Caki2 (cell line): ENCODE measurements at regions not wholly inside any gene's neighbourhood (a gene's known extent, or its start where the extent isn't known, plus 50 kb on each side); places are given as distances from the start of the nearest gene placed in this dataset.
A peak's percentile ranks its signal among the peaks of the same experiment; 100 is the strongest.

Experiments
- DNase-seq: peaks from one replicate; pipeline ENCODE4 v3.0.0-alpha.2; 2015; ENCODE audit warnings: low read depth
- in situ Hi-C: cut with HindIII; loops from 2 replicates; pipeline ENCODE4 v1.10.0; 2016; ENCODE audit warnings: low sequenced_read_pairs, low pct_unique_long_range_greater_than_20kb, mixed read lengths

GRCh38 chr6:170232186-170233002, 58.5 kb downstream of the DLL1 start:
- in situ Hi-C loops: no loop called here
- no peak for DNase-seq

DNA sequence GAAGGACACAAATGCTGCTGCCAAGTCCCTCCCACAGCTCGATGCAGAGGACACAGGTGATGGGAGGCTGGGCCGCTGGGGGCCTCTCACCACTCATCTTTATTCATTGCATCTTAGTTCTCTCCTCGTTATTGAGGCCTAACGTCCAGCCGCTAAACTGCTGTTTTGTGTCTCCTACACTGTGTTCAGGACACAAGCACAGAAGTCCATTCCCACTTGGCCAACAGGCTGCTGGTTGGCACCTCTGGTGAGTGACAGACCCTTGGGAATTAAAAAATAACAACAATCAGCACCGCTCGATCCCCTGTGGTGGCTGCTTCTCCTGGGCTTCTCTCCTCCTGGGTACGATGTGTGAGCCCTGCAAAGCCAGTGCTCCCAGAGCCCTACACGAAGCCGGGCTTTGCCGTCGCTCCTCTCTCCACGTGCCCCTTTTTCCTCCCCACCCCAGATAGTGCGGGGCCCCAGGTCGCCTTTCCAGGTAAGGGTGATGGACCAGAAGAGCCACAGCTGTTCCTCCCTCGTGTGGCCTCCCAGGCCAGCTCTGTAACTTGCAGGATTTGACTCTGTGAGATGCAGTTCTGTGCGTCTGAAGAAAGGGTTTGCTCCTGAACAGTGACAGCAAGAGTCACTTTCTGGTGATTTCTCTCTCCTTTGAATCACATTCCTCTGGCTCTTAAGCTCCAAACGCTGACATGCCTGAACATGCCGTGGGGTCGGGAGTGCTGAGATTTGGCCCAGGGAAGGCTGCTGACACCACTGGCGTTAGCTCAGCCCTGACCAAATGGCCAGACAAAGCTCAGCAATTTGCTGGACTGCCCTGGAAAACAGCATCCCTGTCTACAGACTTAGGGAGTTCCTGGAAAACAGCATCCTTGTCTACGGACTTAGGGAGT, 59.3 kb downstream of the DLL1 start:
- in situ Hi-C loops: no loop called here
- DNase-seq: no peak

- DNase-seq: no peak
- in situ Hi-C loops: no loop called here
Observed at GRCh38 chr6:170230520-170231292, 60.2 kb downstream of the DLL1 start.

DNA sequence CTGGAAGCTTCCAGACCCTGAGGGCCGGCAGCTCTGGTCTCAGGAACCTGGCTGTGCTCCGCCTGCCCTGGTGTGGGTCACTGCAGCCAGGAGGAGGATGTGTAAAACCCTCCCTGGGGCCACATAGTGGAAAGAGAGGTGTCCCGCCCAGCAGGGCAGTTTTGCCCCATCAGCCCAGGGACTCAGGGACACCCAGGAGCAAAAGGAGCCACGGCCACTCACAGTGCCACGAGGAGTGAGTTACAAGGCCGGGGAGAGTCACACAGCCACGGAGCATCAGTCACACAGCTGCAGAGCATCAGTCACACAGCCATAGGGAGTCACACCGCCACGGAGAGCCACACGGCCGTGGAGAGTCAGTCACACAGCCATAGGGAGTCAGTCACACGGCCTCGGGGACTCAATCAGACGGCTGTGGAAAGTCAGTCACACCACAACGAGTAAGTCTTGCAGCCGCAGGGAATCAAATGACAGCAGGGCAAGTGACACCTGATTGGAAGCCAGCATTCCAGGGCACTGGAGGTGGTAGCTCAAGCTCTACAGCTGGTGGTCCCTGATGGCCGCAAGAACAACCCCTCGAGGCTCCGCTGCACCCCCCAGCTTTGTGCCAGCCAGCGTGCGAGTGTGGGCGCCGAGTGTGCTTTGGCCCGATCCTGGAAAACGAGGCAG, 60.9 kb downstream of the DLL1 start:
- in situ Hi-C loops: no loop called here
- DNase-seq: no peak

GRCh38 chr6:170229396-170229795, 61.5 kb downstream of the DLL1 start:
- in situ Hi-C loops: no loop called here
- no peak for DNase-seq

DNA sequence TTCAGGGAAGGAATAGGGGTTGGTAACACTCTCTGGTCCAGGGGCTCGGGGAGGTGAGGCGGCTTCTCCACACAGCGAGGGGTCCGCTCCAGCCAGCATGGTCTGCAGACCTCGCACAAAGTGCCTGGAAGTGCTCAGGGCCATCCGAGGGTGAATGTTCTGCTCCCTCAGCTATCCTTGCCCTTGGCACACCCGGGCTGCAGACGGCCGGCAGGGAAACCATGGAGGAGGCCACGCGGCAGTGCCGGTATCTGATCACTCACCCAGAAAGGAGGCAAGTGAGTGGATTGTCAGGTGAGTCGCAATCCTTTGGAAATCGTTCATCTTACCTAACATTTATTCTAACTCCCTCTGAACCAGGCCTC, 62.0 kb downstream of the DLL1 start:
- no peak for DNase-seq
- in situ Hi-C loops: no loop called here

- DNase-seq: no peak
- in situ Hi-C loops: no loop called here
Observed at GRCh38 chr6:170227996-170228945, 62.6 kb downstream of the DLL1 start.

DNA sequence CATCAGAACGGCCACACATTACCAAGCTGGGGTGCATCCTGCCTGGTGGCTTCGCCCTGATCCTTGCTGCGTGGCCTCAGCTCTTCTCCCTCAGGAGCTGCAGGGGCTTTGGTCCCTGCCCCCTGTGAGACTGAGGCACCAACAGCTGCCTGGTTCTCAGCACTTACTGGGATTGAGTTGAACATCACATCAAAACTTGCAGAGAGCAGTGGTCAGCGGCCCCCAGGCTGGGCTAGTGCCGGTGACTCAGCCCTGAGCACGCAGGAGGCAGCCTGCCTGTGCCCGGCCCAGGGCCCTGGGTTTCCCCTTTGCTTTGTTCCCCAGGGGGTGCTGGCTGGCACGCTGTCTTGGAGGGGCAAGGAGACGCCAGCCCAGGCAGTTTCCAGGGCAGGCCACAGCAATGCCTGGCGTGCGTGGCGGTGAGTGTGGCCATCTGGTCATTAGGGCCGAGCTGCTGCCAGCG, 63.3 kb downstream of the DLL1 start:
- DNase-seq: no peak
- in situ Hi-C loops: no loop called here

DNA sequence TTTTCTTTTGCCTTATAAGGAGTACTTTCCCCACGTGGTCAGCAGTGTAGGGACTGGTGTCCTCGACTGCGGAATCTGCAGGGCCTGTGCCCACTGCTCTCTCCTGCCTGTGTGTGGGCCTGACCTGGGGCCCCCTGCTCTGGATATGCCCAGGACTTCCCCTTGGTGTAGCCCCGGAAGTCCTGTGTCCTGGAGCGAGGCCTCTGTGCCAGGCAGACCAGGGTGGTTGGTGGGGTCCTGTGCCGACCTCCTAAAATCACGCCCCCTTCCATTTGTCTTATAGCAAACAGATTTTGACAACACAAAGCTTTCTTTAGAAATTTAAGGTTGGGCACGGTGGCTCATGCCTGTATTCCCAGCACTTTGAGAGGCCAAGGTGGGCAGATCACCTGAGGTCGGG, 64.2 kb downstream of the DLL1 start:
- in situ Hi-C loops: no loop called here
- no peak for DNase-seq

DNA sequence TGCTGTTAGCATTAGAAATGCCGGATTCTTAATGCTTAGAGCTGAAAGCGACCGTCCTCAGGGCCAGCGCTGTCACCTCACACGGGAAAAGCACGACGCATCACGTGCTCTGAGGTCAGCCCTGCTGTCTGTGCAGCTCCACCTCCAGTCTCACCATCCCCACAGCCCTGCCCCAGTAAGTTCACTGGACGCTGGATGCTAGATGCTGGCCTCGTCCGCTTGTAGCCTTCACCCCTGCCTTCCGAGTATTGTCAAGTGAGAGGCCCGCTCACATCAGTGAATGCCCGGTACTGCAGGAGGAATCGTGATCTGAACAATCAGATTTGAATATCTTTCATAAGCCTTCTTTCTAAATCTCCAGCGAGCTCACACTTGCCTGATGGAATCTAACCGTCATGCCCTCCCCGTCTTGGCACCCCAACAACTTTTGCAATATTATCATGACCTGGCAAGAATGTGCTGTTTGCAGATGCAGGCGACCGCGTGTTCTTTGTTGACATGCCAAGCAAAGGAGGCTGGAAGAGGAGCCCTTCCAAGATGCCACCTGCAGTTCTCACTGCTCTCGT, 64.9 kb downstream of the DLL1 start:
- in situ Hi-C loops: no loop called here

DNA sequence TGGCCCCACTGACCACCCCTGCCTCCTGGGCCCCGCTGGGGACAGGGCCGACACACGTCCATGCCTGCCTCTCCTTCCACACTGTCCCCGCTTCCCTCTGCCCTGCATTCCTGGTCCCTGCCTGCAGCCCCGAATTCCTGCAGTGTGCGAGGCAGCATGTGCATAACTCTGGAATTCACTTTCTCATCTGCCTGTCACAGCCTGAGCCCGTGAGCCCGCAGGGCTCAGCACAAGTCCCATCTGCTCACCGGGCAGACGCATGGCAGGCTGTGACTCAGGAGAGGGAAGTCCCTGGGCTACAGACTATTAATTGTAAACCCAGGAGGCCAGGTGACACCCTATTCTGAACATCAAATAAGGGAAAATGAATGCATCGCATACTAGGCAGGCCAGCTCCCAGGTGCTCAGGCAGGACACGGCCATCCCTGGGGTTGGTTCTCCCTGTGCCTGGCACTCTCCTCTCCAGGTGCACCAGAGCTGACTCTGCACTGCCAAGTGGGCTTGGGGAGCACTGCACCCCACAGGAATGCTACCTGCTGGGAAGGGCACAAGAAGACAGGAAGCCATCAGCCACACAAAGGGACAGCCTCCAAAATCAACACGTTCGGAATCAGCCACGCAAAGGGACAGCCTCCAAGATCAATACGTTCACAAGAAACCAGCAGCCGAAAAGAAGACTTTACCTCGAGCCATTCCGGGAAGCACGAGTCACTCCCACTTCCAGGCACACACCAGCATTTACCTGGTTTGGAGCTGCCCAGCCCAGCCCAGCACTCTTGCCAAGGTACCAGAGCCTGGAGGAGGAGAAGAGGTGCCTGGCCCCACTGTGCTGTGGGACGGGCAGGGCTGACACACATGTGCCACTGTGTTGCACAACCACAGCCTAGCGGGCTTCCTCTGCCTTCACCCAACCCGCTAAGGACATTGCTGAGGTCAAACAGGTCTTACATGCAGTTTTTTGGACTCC, 65.9 kb downstream of the DLL1 start:
- peak; percentile 69 for DNase-seq
- in situ Hi-C loops: no loop called here

More for the DNA sequence above, 64.9 kb downstream of the DLL1 start:
- no peak for DNase-seq

- in situ Hi-C loops: no loop called here
- DNase-seq: no peak
Observed at GRCh38 chr6:170223718-170224693, 66.9 kb downstream of the DLL1 start.

- in situ Hi-C loops: no loop called here
- DNase-seq: no peak
Observed at GRCh38 chr6:170222498-170223471, 68.1 kb downstream of the DLL1 start.
